ENCODE measurements at regions not wholly inside any gene's neighbourhood (a gene's known extent, or its start where the extent isn't known, plus 50 kb on each side); places are given as distances from the start of the nearest gene placed in this dataset.

DNA sequence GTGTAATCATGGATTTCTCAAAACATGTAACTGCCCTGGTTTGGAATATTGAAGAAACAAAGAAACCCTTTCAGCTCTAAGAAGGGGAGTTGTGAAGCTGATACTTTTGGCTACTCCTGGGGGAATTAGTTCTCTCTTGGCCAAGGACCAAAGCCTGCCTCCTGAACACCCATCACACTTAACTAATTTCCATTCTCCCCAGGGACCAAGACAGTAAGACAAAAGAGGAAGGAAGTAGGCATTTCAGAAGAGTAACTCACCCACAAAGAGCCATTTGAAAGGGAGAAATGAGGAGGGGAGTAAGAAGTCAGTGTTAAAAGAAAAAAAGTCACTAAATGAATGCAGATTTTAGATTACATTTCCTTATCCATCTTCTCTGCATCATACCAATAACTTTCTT is 328.0 kb upstream of the SOX2 start:
- TF ChIP-seq, protein P1, sequence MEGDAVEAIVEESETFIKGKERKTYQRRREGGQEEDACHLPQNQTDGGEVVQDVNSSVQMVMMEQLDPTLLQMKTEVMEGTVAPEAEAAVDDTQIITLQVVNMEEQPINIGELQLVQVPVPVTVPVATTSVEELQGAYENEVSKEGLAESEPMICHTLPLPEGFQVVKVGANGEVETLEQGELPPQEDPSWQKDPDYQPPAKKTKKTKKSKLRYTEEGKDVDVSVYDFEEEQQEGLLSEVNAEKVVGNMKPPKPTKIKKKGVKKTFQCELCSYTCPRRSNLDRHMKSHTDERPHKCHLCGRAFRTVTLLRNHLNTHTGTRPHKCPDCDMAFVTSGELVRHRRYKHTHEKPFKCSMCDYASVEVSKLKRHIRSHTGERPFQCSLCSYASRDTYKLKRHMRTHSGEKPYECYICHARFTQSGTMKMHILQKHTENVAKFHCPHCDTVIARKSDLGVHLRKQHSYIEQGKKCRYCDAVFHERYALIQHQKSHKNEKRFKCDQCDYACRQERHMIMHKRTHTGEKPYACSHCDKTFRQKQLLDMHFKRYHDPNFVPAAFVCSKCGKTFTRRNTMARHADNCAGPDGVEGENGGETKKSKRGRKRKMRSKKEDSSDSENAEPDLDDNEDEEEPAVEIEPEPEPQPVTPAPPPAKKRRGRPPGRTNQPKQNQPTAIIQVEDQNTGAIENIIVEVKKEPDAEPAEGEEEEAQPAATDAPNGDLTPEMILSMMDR (IDR thresholded peaks at IDR 0.05; ENCODE audit: insufficient read depth, low read length, poor library complexity, severe bottlenecking): no peak
- TF ChIP-seq EZH2phosphoT487 (conservative IDR thresholded peaks at IDR 0.05; ENCODE audit: low read length): no peak

Data from SU-DHL-6 (cell line).